Fibroblast of lung (primary cell): ENCODE measurements at regions not wholly inside any gene's neighbourhood (a gene's known extent, or its start where the extent isn't known, plus 50 kb on each side); places are given as distances from the start of the nearest gene placed in this dataset.

Experiments used
- DNase-seq, 2 donors: peaks; one replicate each; pipeline versions ENCODE4 v3.0.0 to v3.0.0-alpha.2; 2010; ENCODE audit warnings: low read depth in 2 of 2
- H2AFZ ChIP-seq: 2 replicates; pipeline ENCODE4 v1.5.1; 2012; ENCODE audit warnings: low read length, control low read depth, inconsistent platforms
- H3K27ac ChIP-seq: 2 replicates; pipeline ENCODE4 v1.5.1; 2011; ENCODE audit warnings: low read length, control low read depth; ENCODE audit not compliant: insufficient read depth
- H3K27me3 ChIP-seq: 2 replicates; pipeline ENCODE4 v1.5.1; 2011; ENCODE audit warnings: mild to moderate bottlenecking, low read length; ENCODE audit not compliant: control insufficient read depth, insufficient read depth
- H3K36me3 ChIP-seq: 2 replicates; pipeline ENCODE4 v1.5.1; 2011; ENCODE audit warnings: low read length; ENCODE audit not compliant: control insufficient read depth, insufficient read depth
- H3K4me1 ChIP-seq: 2 replicates; pipeline ENCODE4 v1.5.1; 2011; ENCODE audit warnings: low read length; ENCODE audit not compliant: control insufficient read depth, insufficient read depth; ENCODE audit errors: extremely low read depth
- H3K4me2 ChIP-seq: 2 replicates; pipeline ENCODE4 v1.5.1; 2011; ENCODE audit warnings: low read length, control low read depth; ENCODE audit not compliant: insufficient read depth; ENCODE audit errors: extremely low read depth
- H3K4me3 ChIP-seq, 4 experiments: fragments of 200-600 bp in 1 of 4; sonication (generic) in 1 of 4; replicated peaks in 1 of 4; 2 replicates each; pipeline ENCODE4 v1.5.1; 2011 to 2016; ENCODE audit warnings: low read length in 4 of 4, low read depth in 3 of 4, mild to moderate bottlenecking in 3 of 4, control low read depth in 2 of 4, inconsistent platforms in 1 of 4, mixed read lengths in 1 of 4; ENCODE audit not compliant: insufficient read depth in 1 of 4; ENCODE audit errors: control extremely low read depth in 1 of 4
- H3K79me2 ChIP-seq: 2 replicates; pipeline ENCODE4 v1.5.1; 2012; ENCODE audit warnings: mild to moderate bottlenecking, low read length, inconsistent platforms; ENCODE audit not compliant: control insufficient read depth, insufficient read depth
- H3K9ac ChIP-seq: 2 replicates; pipeline ENCODE4 v1.5.1; 2011; ENCODE audit warnings: mild to moderate bottlenecking, low read length, control low read depth; ENCODE audit not compliant: insufficient read depth
- H3K9me3 ChIP-seq: 2 replicates; pipeline ENCODE4 v1.5.1; 2012; ENCODE audit warnings: low read depth, low read length; ENCODE audit not compliant: control insufficient read depth, insufficient read depth
- H4K20me1 ChIP-seq: 2 replicates; pipeline ENCODE4 v1.5.1; 2011; ENCODE audit warnings: low read length; ENCODE audit not compliant: control insufficient read depth, insufficient read depth; ENCODE audit errors: extremely low read depth
- CTCF ChIP-seq, 2 donors: IDR thresholded peaks in 1 of 2; conservative IDR thresholded peaks in 1 of 2; 1 replicate in 1 of 2; 2 replicates in 1 of 2; pipeline ENCODE4 v1.5.1; 2011 to 2012; ENCODE audit warnings: low read length in 2 of 2, control low read depth in 1 of 2, inconsistent platforms in 1 of 2, low read depth in 1 of 2, mild to moderate bottlenecking in 1 of 2
- EZH2 ChIP-seq: IDR thresholded peaks from 2 replicates; pipeline ENCODE4 v1.5.1; 2012; ENCODE audit warnings: low read length, control low read depth, mild to moderate bottlenecking; ENCODE audit errors: missing control alignments

- no peak for DNase-seq
- no peaks in the 10 kb centered on the region for H3K36me3 ChIP-seq
- no peak overlapping the region for H2AFZ ChIP-seq
- H3K27ac ChIP-seq, result no peak overlapping the region
- no peaks in the 10 kb centered on the region for H3K4me1 ChIP-seq
- H3K9ac ChIP-seq, result no peak overlapping the region
- H4K20me1 ChIP-seq, result no peaks in the 10 kb centered on the region
- H3K79me2 ChIP-seq, result no peaks in the 10 kb centered on the region
- no peaks in the 10 kb centered on the region for H3K27me3 ChIP-seq
- TF ChIP-seq EZH2, result no peak
- TF ChIP-seq CTCF (conservative IDR thresholded peaks at IDR 0.05 in 1 of 2, IDR thresholded peaks at IDR 0.05 in 1 of 2; ENCODE audit: low read depth in 1 of 2, low read length in 2 of 2), result no peak
- no peaks in the 10 kb centered on the region for H3K9me3 ChIP-seq
- H3K4me2 ChIP-seq, result no peak overlapping the region
- no peak overlapping the region for H3K4me3 ChIP-seq
Observed at GRCh38 chr6:76342611-76343160, 270.2 kb upstream of the IMPG1 start.

GRCh38 chr6:76330031-76330430 is 257.6 kb upstream of the IMPG1 start:
- Histone ChIP-seq H3K4me2 (no peak overlapping the region), H2AFZ (no peak overlapping the region)
- no peak for DNase-seq

GRCh38 chr6:76326871-76327270 is 254.4 kb upstream of the IMPG1 start:
- Histone ChIP-seq H3K9ac (no peak overlapping the region), H4K20me1 (no peaks in the 10 kb centered on the region), H3K36me3 (no peaks in the 10 kb centered on the region), H3K27me3 (no peaks in the 10 kb centered on the region), H3K4me1 (no peaks in the 10 kb centered on the region), H3K27ac (no peak overlapping the region), H3K9me3 (no peaks in the 10 kb centered on the region), H3K4me3 (no peak overlapping the region), H2AFZ (no peak overlapping the region), H3K79me2 (no peaks in the 10 kb centered on the region), H3K4me2 (no peak overlapping the region)
- DNase-seq, result no peak
- TF ChIP-seq CTCF (conservative IDR thresholded peaks at IDR 0.05 in 1 of 2, IDR thresholded peaks at IDR 0.05 in 1 of 2; ENCODE audit: low read depth in 1 of 2, low read length in 2 of 2) (no peak), EZH2 (no peak)

More at GRCh38 chr6:76330031-76330430, 257.6 kb upstream of the IMPG1 start:
- no peaks in the 10 kb centered on the region for H3K9me3 ChIP-seq
- no peaks in the 10 kb centered on the region for H3K79me2 ChIP-seq
- H3K4me1 ChIP-seq, result no peaks in the 10 kb centered on the region
- H4K20me1 ChIP-seq, result no peaks in the 10 kb centered on the region
- no peaks in the 10 kb centered on the region for H3K36me3 ChIP-seq
- H3K9ac ChIP-seq, result no peak overlapping the region
- H3K27ac ChIP-seq, result no peak overlapping the region
- H3K4me3 ChIP-seq, result no peak overlapping the region
- TF ChIP-seq EZH2 (no peak), CTCF (conservative IDR thresholded peaks at IDR 0.05 in 1 of 2, IDR thresholded peaks at IDR 0.05 in 1 of 2; ENCODE audit: low read depth in 1 of 2, low read length in 2 of 2) (no peak)
- no peaks in the 10 kb centered on the region for H3K27me3 ChIP-seq
